K562 (cell line): ENCODE measurements at regions not wholly inside any gene's neighbourhood (a gene's known extent, or its start where the extent isn't known, plus 50 kb on each side); places are given as distances from the start of the nearest gene placed in this dataset.

Experiments
- ATAC-seq: fragments of 200-7000 bp; cut with Tn5 transposase; 3 replicates; pipeline ENCODE4 v1.9.1; 2020; ENCODE audit warnings: moderate library complexity
- BruUV-seq: library from RNA; stranded (reverse); fragments of 400-500 nt; replicated peaks from 2 replicates; lab custom pipeline; 2021; lab: Mats Ljungman, UMichigan
- CTCF ChIA-PET: fragments of 300-600 bp; formaldehyde crosslinking; extraction: SDS; loops from one replicate; lab custom pipeline; 2021; ENCODE audit warnings: low intra/inter-chr PET ratio; lab: Yijun Ruan, JAX
- POLR2A ChIA-PET: fragments of 300-600, 350-650 bp; sonication (Branson Sonifier 250); formaldehyde crosslinking; extraction: SDS; loops from one replicate; lab custom pipeline; 2021; ENCODE audit warnings: antibody characterized with exemption, inconsistent platforms; lab: Yijun Ruan, JAX
- DNase-seq, 4 experiments: peaks; one replicate each; pipeline versions ENCODE4 v3.0.0 to v3.0.0-alpha.2; 2011 to 2018; ENCODE audit warnings: low spot score in 3 of 4, mixed read lengths in 3 of 4; ENCODE audit errors: extremely low read depth in 1 of 4
- FAIRE-seq: peaks from 2 replicates; lab custom pipeline; 2011; peaks lifted over from hg19 to GRCh38; lab: Jason Lieb, UNC
- H2AFZ ChIP-seq: 2 replicates; pipeline ENCODE4 v1.6.0; 2011; ENCODE audit warnings: low read depth, low read length, control low read depth, inconsistent platforms
- H3K27ac ChIP-seq: fragments of 200-600 bp; 3 replicates; pipeline ENCODE4 v1.8.0; 2011; ENCODE audit warnings: low read depth, mild to moderate bottlenecking, control low read depth, inconsistent platforms, low read length, moderate library complexity, mixed read lengths; ENCODE audit errors: extremely low read depth
- H3K27me3 ChIP-seq, 2 experiments: fragments of 300-600 bp in 1 of 2; 2 replicates in 1 of 2; 3 replicates in 1 of 2; pipeline versions ENCODE4 v1.6.0 to v1.8.0; 2011; ENCODE audit warnings: inconsistent platforms in 2 of 2, low read length in 2 of 2, mild to moderate bottlenecking in 1 of 2, mixed read lengths in 1 of 2, moderate library complexity in 1 of 2; ENCODE audit not compliant: control insufficient read depth in 2 of 2, insufficient read depth in 2 of 2
- H3K36me3 ChIP-seq: fragments of 300-600 bp; 3 replicates; pipeline ENCODE4 v1.8.0; 2011; ENCODE audit warnings: mild to moderate bottlenecking, low read length, inconsistent platforms; ENCODE audit not compliant: control insufficient read depth, insufficient read depth
- H3K4me1 ChIP-seq, 2 experiments: fragments of 200-600 bp in 1 of 2; replicated peaks in 1 of 2; 2 replicates in 1 of 2; 3 replicates in 1 of 2; pipeline versions ENCODE4 v1.5.1 to v1.8.0; 2011; ENCODE audit warnings: inconsistent platforms in 2 of 2, low read length in 2 of 2, mild to moderate bottlenecking in 1 of 2, mixed read lengths in 1 of 2, moderate library complexity in 1 of 2; ENCODE audit not compliant: control insufficient read depth in 2 of 2, insufficient read depth in 2 of 2
- H3K4me2 ChIP-seq: 2 replicates; pipeline ENCODE4 v1.6.1; 2011; ENCODE audit warnings: low read length, control low read depth, inconsistent platforms, mixed read lengths; ENCODE audit not compliant: insufficient read depth
- H3K4me3 ChIP-seq: fragments of 200-600 bp; sonication (generic), shearing (Covaris generic); 2 replicates; pipeline ENCODE4 v1.5.1; 2016; ENCODE audit warnings: control low read depth, inconsistent platforms
- H3K79me2 ChIP-seq: fragments of 200-600 bp; 3 replicates; pipeline ENCODE4 v1.8.0; 2011; ENCODE audit warnings: low read length, inconsistent platforms; ENCODE audit not compliant: control insufficient read depth, insufficient read depth
- H3K9ac ChIP-seq, 2 experiments: 2 replicates each; pipeline versions ENCODE4 v1.6.0 to v1.6.1; 2011; ENCODE audit warnings: low read depth in 2 of 2, low read length in 2 of 2, control low read depth in 1 of 2, inconsistent platforms in 1 of 2, mild to moderate bottlenecking in 1 of 2, mixed read lengths in 1 of 2; ENCODE audit not compliant: insufficient read depth in 1 of 2
- H3K9me1 ChIP-seq: one replicate; pipeline ENCODE4 v1.6.0; 2011; ENCODE audit warnings: inconsistent platforms, mild to moderate bottlenecking, low read length, moderate library complexity; ENCODE audit not compliant: control insufficient read depth, insufficient read depth
- H3K9me3 ChIP-seq: replicated peaks from 2 replicates; pipeline ENCODE4 v1.5.1; 2011; ENCODE audit warnings: low read depth, low read length, inconsistent platforms; ENCODE audit not compliant: control insufficient read depth, insufficient read depth
- H4K20me1 ChIP-seq: replicated peaks from 2 replicates; pipeline ENCODE4 v1.6.1; 2011; ENCODE audit warnings: low read length, inconsistent platforms, mixed read lengths; ENCODE audit not compliant: control insufficient read depth, insufficient read depth
- BACH1 ChIP-seq: fragments of 200-800 bp; sonication (Bioruptor generic); IDR thresholded peaks from 2 replicates; pipeline ENCODE4 v1.6.1; 2016; ENCODE audit warnings: missing genetic modification characterization, missing compliant biosample characterization
- PHF21A ChIP-seq: fragments of 450-650 bp; IDR thresholded peaks from 2 replicates; pipeline ENCODE4 v1.6.1; 2017; ENCODE audit warnings: low read depth, borderline replicate concordance
- SREBF2 ChIP-seq: sonication (generic); formaldehyde crosslinking; IDR thresholded peaks from 2 replicates; pipeline ENCODE4 v1.4.0; 2020; ENCODE audit warnings: mild to moderate bottlenecking, missing genetic modification reagents
- SRSF1 ChIP-seq: fragments of 200-400 bp; formaldehyde crosslinking; IDR thresholded peaks from 2 replicates; pipeline ENCODE4 v1.6.1; 2017; ENCODE audit warnings: mild to moderate bottlenecking, low read depth, low read length, moderate library complexity
- U2AF2 ChIP-seq: fragments of 200-400 bp; formaldehyde crosslinking; optimal IDR thresholded peaks from 2 replicates; pipeline ENCODE3; 2017; ENCODE audit warnings: low read depth, mild to moderate bottlenecking, low read length
- ZBTB17 ChIP-seq: fragments of 450-650 bp; formaldehyde crosslinking; IDR thresholded peaks from 2 replicates; pipeline ENCODE4 v1.4.0; 2020; ENCODE audit warnings: mild to moderate bottlenecking
- ZNF124 ChIP-seq: sonication (generic); formaldehyde crosslinking; IDR thresholded peaks from 2 replicates; pipeline ENCODE4 v1.8.1; 2022; ENCODE audit warnings: missing genetic modification reagents
- WGBS: fragments of 100-300 bp; shearing (Covaris generic); methylation state at CpG from one replicate; pipeline ENCODE4 v1.1.6; 2016; ENCODE audit warnings: low coverage, mixed read lengths; ENCODE audit not compliant: insufficient coverage; ENCODE audit errors: missing lambda C conversion rate; 5-methylcytosine and 5-hydroxymethylcytosine counted together
- in situ Hi-C: fragments of 300-500 bp; cut with MboI; formaldehyde crosslinking; loops from 4 replicates; pipeline ENCODE4 v1.15.0; 2018; ENCODE audit warnings: inconsistent platforms, mixed read lengths
- intact Hi-C: fragments of 100-400 bp; cut with micrococcal nuclease; formaldehyde crosslinking; loops from 2 replicates; pipeline ENCODE4 v1.14.2; 2022
- TF ChIP-seq, protein P1 (sequence below), 2 experiments: IDR thresholded peaks; 2 replicates each; pipeline ENCODE4 v1.6.1; 2011; ENCODE audit warnings: borderline replicate concordance in 1 of 2, control low read depth in 1 of 2, low read depth in 1 of 2, low read length in 1 of 2, mild to moderate bottlenecking in 1 of 2, mixed read lengths in 1 of 2, moderate library complexity in 1 of 2; ENCODE audit not compliant: insufficient read depth in 1 of 2, insufficient read length in 1 of 2, poor library complexity in 1 of 2, severe bottlenecking in 1 of 2; ENCODE audit errors: extremely low read depth in 1 of 2
- TF ChIP-seq, protein P2 (sequence below): fragments of 250-450 bp; sonication (Bioruptor Pico); IDR thresholded peaks from 2 replicates; pipeline ENCODE4 v1.5.0; 2022; ENCODE audit warnings: mild to moderate bottlenecking
- TF ChIP-seq, protein P3 (sequence below): fragments of 450-650 bp; formaldehyde crosslinking; IDR thresholded peaks from 2 replicates; pipeline ENCODE4 v1.4.0; 2020; ENCODE audit warnings: mild to moderate bottlenecking, mixed read lengths

DNA sequence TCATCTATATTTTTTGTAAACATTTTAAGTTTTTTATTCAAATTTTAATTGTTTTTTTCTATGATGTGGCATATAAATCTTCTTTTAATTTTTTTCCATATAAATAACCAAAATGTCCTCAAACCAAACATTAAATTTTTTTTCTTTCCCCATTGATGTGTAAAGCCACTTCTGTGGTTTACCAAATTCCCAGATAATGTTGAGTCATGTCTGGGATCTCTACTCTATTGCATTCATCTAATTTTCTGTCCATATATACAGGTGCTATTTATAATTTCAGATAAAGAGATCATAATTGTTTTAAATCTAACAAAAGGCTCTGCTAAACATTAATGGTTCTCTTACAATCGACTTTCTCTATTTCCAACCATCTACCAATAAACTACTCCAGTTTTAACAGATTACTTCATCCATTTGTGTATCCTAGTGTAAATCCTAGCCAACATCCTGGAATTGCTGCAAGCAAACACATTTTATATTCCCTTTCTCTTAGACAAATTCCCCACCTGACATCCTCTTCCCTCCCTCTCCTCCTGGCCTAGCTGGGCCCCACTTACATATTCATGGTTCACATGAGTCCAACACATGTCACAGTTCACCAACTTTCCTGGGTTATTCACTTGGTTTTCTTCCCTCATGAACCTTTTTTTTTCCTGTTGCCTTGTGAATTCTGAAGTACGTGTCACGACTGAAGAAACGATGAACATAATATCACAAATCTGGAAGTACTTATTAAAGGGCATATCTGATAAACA lies 368.0 kb upstream of the AGTR1 start:
- H3K4me1 ChIP-seq, result no peaks in the 10 kb centered on the region
- no peak for DNase-seq
- intact Hi-C loops, result no loop called here
- no peaks in the 10 kb centered on the region for H3K79me2 ChIP-seq
- no TSS peak for BruUV-seq
- no peak for FAIRE-seq
- no peak overlapping the region for H3K9ac ChIP-seq
- no peak overlapping the region for H3K4me3 ChIP-seq
- H3K9me3 ChIP-seq, result no peaks in the 10 kb centered on the region
- no peak for ATAC-seq
- 0% methylated on average over 4 of the region's 4 CpGs for WGBS
- in situ Hi-C loops, result no loop called here
- H3K36me3 ChIP-seq, result no peaks in the 10 kb centered on the region
- H4K20me1 ChIP-seq, result no peaks in the 10 kb centered on the region
- ChIA-PET CTCF (no interaction called here), POLR2A (no interaction called here)
- H3K27ac ChIP-seq, result no peak overlapping the region
- H3K27me3 ChIP-seq, result no peaks in the 10 kb centered on the region
- H3K4me2 ChIP-seq, result no peak overlapping the region
- H3K9me1 ChIP-seq, result no peaks in the 10 kb centered on the region
- TF ChIP-seq ZNF124 (CRISPR knock-in tag) (no peak), ZBTB17 (CRISPR knock-in tag) (no peak)
- TF ChIP-seq, protein P1, sequence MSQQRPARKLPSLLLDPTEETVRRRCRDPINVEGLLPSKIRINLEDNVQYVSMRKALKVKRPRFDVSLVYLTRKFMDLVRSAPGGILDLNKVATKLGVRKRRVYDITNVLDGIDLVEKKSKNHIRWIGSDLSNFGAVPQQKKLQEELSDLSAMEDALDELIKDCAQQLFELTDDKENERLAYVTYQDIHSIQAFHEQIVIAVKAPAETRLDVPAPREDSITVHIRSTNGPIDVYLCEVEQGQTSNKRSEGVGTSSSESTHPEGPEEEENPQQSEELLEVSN (IDR thresholded peaks at IDR 0.05; ENCODE audit: borderline replicate concordance in 1 of 2, extremely low read depth in 1 of 2, insufficient read depth in 1 of 2, insufficient read length in 1 of 2, low read depth in 1 of 2, low read length in 1 of 2, poor library complexity in 1 of 2, severe bottlenecking in 1 of 2), result no peak
- H2AFZ ChIP-seq, result no peak overlapping the region

DNA sequence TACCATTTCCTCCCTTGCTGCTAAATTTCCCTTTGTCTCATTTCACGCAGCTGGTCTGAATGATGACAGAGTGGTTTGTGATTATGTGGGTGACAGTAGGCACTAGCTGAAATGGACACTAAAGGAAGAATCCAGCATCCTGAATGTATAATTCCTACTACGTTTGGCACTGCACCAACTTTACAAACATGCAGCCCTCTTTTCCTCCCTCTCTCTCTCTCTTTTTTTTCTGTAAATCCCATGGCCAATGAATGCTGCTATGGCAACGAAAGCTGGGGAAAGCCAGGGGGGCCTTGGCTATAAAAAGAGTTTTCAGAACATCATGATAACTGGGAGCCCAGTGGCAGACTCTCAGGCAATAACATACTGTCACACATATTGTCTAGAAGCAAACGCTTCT lies 367.2 kb upstream of the AGTR1 start:
- no peak for FAIRE-seq
- no peaks in the 10 kb centered on the region for H3K27me3 ChIP-seq
- H3K36me3 ChIP-seq, result no peaks in the 10 kb centered on the region
- H4K20me1 ChIP-seq, result no peaks in the 10 kb centered on the region
- in situ Hi-C loops, result no loop called here
- H3K27ac ChIP-seq, result no peak overlapping the region
- no peaks in the 10 kb centered on the region for H3K9me1 ChIP-seq
- no TSS peak for BruUV-seq
- H3K4me1 ChIP-seq, result no peaks in the 10 kb centered on the region
- H3K4me2 ChIP-seq, result no peak overlapping the region
- no peak overlapping the region for H3K9ac ChIP-seq
- H3K9me3 ChIP-seq, result no peaks in the 10 kb centered on the region
- WGBS, result 2% methylated on average over 4 of the region's 4 CpGs
- CTCF ChIA-PET, result no interaction called here
- H2AFZ ChIP-seq, result no peak overlapping the region
- no peaks in the 10 kb centered on the region for H3K79me2 ChIP-seq
- POLR2A ChIA-PET, result no interaction called here
- no peak for DNase-seq
- intact Hi-C loops, result no loop called here
- H3K4me3 ChIP-seq, result no peak overlapping the region
- ATAC-seq, result no peak
- TF ChIP-seq, protein P2, sequence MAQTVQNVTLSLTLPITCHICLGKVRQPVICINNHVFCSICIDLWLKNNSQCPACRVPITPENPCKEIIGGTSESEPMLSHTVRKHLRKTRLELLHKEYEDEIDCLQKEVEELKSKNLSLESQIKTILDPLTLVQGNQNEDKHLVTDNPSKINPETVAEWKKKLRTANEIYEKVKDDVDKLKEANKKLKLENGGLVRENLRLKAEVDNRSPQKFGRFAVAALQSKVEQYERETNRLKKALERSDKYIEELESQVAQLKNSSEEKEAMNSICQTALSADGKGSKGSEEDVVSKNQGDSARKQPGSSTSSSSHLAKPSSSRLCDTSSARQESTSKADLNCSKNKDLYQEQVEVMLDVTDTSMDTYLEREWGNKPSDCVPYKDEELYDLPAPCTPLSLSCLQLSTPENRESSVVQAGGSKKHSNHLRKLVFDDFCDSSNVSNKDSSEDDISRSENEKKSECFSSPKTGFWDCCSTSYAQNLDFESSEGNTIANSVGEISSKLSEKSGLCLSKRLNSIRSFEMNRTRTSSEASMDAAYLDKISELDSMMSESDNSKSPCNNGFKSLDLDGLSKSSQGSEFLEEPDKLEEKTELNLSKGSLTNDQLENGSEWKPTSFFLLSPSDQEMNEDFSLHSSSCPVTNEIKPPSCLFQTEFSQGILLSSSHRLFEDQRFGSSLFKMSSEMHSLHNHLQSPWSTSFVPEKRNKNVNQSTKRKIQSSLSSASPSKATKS (CRISPR knock-in tag), result no peak
- no peak for TF ChIP-seq PHF21A
- TF ChIP-seq, protein P3, sequence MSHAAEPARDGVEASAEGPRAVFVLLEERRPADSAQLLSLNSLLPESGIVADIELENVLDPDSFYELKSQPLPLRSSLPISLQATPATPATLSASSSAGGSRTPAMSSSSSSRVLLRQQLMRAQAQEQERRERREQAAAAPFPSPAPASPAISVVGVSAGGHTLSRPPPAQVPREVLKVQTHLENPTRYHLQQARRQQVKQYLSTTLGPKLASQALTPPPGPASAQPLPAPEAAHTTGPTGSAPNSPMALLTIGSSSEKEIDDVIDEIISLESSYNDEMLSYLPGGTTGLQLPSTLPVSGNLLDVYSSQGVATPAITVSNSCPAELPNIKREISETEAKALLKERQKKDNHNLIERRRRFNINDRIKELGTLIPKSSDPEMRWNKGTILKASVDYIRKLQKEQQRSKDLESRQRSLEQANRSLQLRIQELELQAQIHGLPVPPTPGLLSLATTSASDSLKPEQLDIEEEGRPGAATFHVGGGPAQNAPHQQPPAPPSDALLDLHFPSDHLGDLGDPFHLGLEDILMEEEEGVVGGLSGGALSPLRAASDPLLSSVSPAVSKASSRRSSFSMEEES (CRISPR knock-in tag), result no peak
- TF ChIP-seq SREBF2 (CRISPR knock-in tag), result no peak
- TF ChIP-seq BACH1 (tag), result no peak
- no peak for TF ChIP-seq SRSF1
- TF ChIP-seq U2AF2, result no peak
